CD4-positive, alpha-beta T cell (primary cell): ENCODE measurements at regions not wholly inside any gene's neighbourhood (a gene's known extent, or its start where the extent isn't known, plus 50 kb on each side); places are given as distances from the start of the nearest gene placed in this dataset.

ENCODE experiments used
- ATAC-seq: fragments of 200-7000 bp; cut with Tn5 transposase; one replicate; pipeline ENCODE4 v1.10.0; 2022; ENCODE audit warnings: mild to moderate bottlenecking; ENCODE audit not compliant: poor library complexity
- CTCF ChIA-PET: fragments of 350-600 bp; sonication (Branson Sonifier 250); formaldehyde crosslinking; loops from one replicate; lab custom pipeline; 2021; ENCODE audit warnings: antibody characterized with exemption, inconsistent platforms; lab: Charles Lee
- POLR2A ChIA-PET: fragments of 350-600 bp; sonication (Branson Sonifier 250); formaldehyde crosslinking; loops from one replicate; lab custom pipeline; 2021; ENCODE audit warnings: antibody characterized with exemption, inconsistent platforms; lab: Charles Lee
- DNase-seq, 14 experiments: peaks; one replicate each; pipeline ENCODE4 v3.0.0-alpha.2; 2013 to 2020; ENCODE audit warnings: mixed read lengths in 2 of 14
- H3K27ac ChIP-seq, 2 donors: one replicate each; pipeline versions ENCODE4 v1.5.1 to v1.7.0; 2013; ENCODE audit warnings: low read length in 2 of 2, low read depth in 1 of 2, mild to moderate bottlenecking in 1 of 2
- H3K27me3 ChIP-seq, 2 experiments: 1 replicate in 1 of 2; 2 replicates in 1 of 2; pipeline versions ENCODE4 v1.6.1 to v1.7.0; 2013; ENCODE audit warnings: low read length in 2 of 2, control low read depth in 1 of 2, mild to moderate bottlenecking in 1 of 2, moderate library complexity in 1 of 2; ENCODE audit not compliant: insufficient read depth in 2 of 2, control insufficient read depth in 1 of 2
- H3K36me3 ChIP-seq: one replicate; pipeline ENCODE4 v1.6.1; 2013; ENCODE audit warnings: low read length, control low read depth; ENCODE audit not compliant: insufficient read depth
- H3K4me1 ChIP-seq: one replicate; pipeline ENCODE4 v1.6.1; 2013; ENCODE audit warnings: low read length, control low read depth; ENCODE audit not compliant: insufficient read depth
- H3K4me3 ChIP-seq: one replicate; pipeline ENCODE4 v1.5.1; 2013; ENCODE audit warnings: mild to moderate bottlenecking, low read length, moderate library complexity
- H3K9me3 ChIP-seq, 2 experiments: 1 replicate in 1 of 2; 2 replicates in 1 of 2; pipeline versions ENCODE4 v1.6.1 to v1.7.0; 2013; ENCODE audit warnings: low read length in 2 of 2, mild to moderate bottlenecking in 2 of 2, control low read depth in 1 of 2, moderate library complexity in 1 of 2; ENCODE audit not compliant: control insufficient read depth in 1 of 2, insufficient read depth in 1 of 2
- H3K27ac Mint-ChIP-seq: one replicate; pipeline ENCODE4 v1.8.0; 2020; ENCODE audit warnings: mixed read lengths
- H3K27me3 Mint-ChIP-seq: one replicate; pipeline ENCODE4 v1.8.0; 2021; ENCODE audit warnings: mixed read lengths
- H3K36me3 Mint-ChIP-seq: one replicate; pipeline ENCODE4 v1.8.0; 2021; ENCODE audit warnings: low read depth, mixed read lengths
- H3K4me1 Mint-ChIP-seq: one replicate; pipeline ENCODE4 v1.8.0; 2021; ENCODE audit warnings: low read depth, mixed read lengths
- H3K4me3 Mint-ChIP-seq: one replicate; pipeline ENCODE4 v1.8.0; 2020; ENCODE audit warnings: mild to moderate bottlenecking, mixed read lengths
- H3K9me3 Mint-ChIP-seq: one replicate; pipeline ENCODE4 v1.8.0; 2020; ENCODE audit warnings: mixed read lengths
- CTCF ChIP-seq: fragments of 200-600 bp; IDR thresholded peaks from one replicate; pipeline ENCODE4 v1.8.0; 2022; ENCODE audit warnings: antibody characterized with exemption, mild to moderate bottlenecking
- intact Hi-C, 2 experiments: fragments of 100-400 bp; cut with DNase I in 1 of 2; cut with micrococcal nuclease in 1 of 2; formaldehyde crosslinking; loops; one replicate each; pipeline versions ENCODE4 v1.15.1 to v1.9.0; 2023 to 2025; cut with DNase I, micrococcal nuclease

- TF ChIP-seq CTCF, result no peak
- H3K4me3 ChIP-seq, result no peak overlapping the region
- ChIA-PET POLR2A (no interaction called here), CTCF (no interaction called here)
- intact Hi-C loops, result no loop called here
- no peak overlapping the region for H3K27ac ChIP-seq
- no peaks in the 10 kb centered on the region for H3K36me3 ChIP-seq
- H3K4me1 ChIP-seq, result no peaks in the 10 kb centered on the region
- H3K36me3 Mint-ChIP-seq, result no peaks in the 10 kb centered on the region
- H3K9me3 ChIP-seq, result no peaks in the 10 kb centered on the region
- H3K27me3 Mint-ChIP-seq, result no peaks in the 10 kb centered on the region
- peaks cover 13% of the 10 kb centered on the region for H3K9me3 Mint-ChIP-seq
- no peaks in the 10 kb centered on the region for H3K27me3 ChIP-seq
- no peak overlapping the region for H3K27ac Mint-ChIP-seq
- no peaks in the 10 kb centered on the region for H3K4me1 Mint-ChIP-seq
- DNase-seq, result no peak
- no peak overlapping the region for H3K4me3 Mint-ChIP-seq
- no peak for ATAC-seq
Observed at GRCh38 chr20:12079490-12079889, 161.8 kb downstream of the BTBD3 start.

- H3K9me3 Mint-ChIP-seq, result peaks cover 14% of the 10 kb centered on the region
- no peak for TF ChIP-seq CTCF
Observed at GRCh38 chr20:12083269-12083668, 165.6 kb downstream of the BTBD3 start.

GRCh38 chr20:12084482-12084881 is 166.8 kb downstream of the BTBD3 start:
- ChIA-PET CTCF (no interaction called here), POLR2A (no interaction called here)
- no peak for DNase-seq
- Mint-ChIP-seq H3K36me3 (no peaks in the 10 kb centered on the region), H3K27ac (no peak overlapping the region), H3K27me3 (no peaks in the 10 kb centered on the region), H3K9me3 (peaks cover 11% of the 10 kb centered on the region), H3K4me3 (no peak overlapping the region), H3K4me1 (no peaks in the 10 kb centered on the region)
- H3K36me3 ChIP-seq, result no peaks in the 10 kb centered on the region
- peaks cover 0 to 3% of the 10 kb centered on the region in 2 experiments for H3K9me3 ChIP-seq
- no peak for ATAC-seq
- no peaks in the 10 kb centered on the region for H3K4me1 ChIP-seq
- intact Hi-C loops, result no loop called here
- H3K27me3 ChIP-seq, result no peaks in the 10 kb centered on the region
- H3K27ac ChIP-seq, result no peak overlapping the region
- TF ChIP-seq CTCF, result no peak
- H3K4me3 ChIP-seq, result no peak overlapping the region

More at GRCh38 chr20:12083269-12083668, 165.6 kb downstream of the BTBD3 start:
- CTCF ChIA-PET, result no interaction called here
- POLR2A ChIA-PET, result no interaction called here
- no peak for ATAC-seq
- H3K27ac ChIP-seq, result no peak overlapping the region
- no peak overlapping the region for H3K27ac Mint-ChIP-seq
- no peaks in the 10 kb centered on the region for H3K36me3 ChIP-seq
- H3K27me3 ChIP-seq, result no peaks in the 10 kb centered on the region
- H3K4me1 Mint-ChIP-seq, result no peaks in the 10 kb centered on the region
- H3K4me3 ChIP-seq, result no peak overlapping the region
- no peak overlapping the region for H3K4me3 Mint-ChIP-seq
- intact Hi-C loops, result no loop called here
- H3K36me3 Mint-ChIP-seq, result no peaks in the 10 kb centered on the region
- no peaks in the 10 kb centered on the region for H3K27me3 Mint-ChIP-seq
- DNase-seq, result no peak
- H3K4me1 ChIP-seq, result no peaks in the 10 kb centered on the region
- H3K9me3 ChIP-seq, result peaks cover 0 to 3% of the 10 kb centered on the region in 2 experiments
